ENCODE measurements at regions not wholly inside any gene's neighbourhood (a gene's known extent, or its start where the extent isn't known, plus 50 kb on each side); places are given as distances from the start of the nearest gene placed in this dataset.

GRCh38 chr12:59389968-59390576 is 205.8 kb upstream of the SLC16A7 start:
- no peak for DNase-seq (ENCODE audit: low spot score)
- CTCF ChIA-PET: no interaction called here

GRCh38 chr12:59388694-59389093 is 207.1 kb upstream of the SLC16A7 start:
- intact Hi-C loops (cut with micrococcal nuclease; ENCODE audit: unreplicated experiment): no loop called here
- H3K4me3 ChIP-seq (ENCODE audit: low read depth, low read length, poor library complexity, severe bottlenecking): no peak overlapping the region
- no peaks in the 10 kb centered on the region for H3K36me3 ChIP-seq (ENCODE audit: insufficient read depth, low read length, poor library complexity, severe bottlenecking)
- BruUV-seq (replicated peaks): no TSS peak
- no peak overlapping the region for H3K27ac ChIP-seq (ENCODE audit: low read depth, low read length, poor library complexity, severe bottlenecking)
- no peaks in the 10 kb centered on the region for H3K4me1 ChIP-seq (ENCODE audit: insufficient read depth, low read length, poor library complexity, severe bottlenecking)
- DNase-seq (ENCODE audit: low spot score): no peak
- CTCF ChIA-PET: no interaction called here
- POLR2A ChIA-PET (ENCODE audit: low non-redundant PET): no interaction called here
- no peaks in the 10 kb centered on the region for H3K9me3 ChIP-seq (ENCODE audit: low read depth, low read length, poor library complexity, severe bottlenecking)
- no peak for TF ChIP-seq CTCF (conservative IDR thresholded peaks at IDR 0.05; ENCODE audit: low read depth, low read length)
- H3K27me3 ChIP-seq (replicated peaks; ENCODE audit: insufficient read depth, low read depth, low read length, poor library complexity): no peaks in the 10 kb centered on the region

More at GRCh38 chr12:59389968-59390576, 205.8 kb upstream of the SLC16A7 start:
- BruUV-seq (replicated peaks): no TSS peak
- Histone ChIP-seq H3K9me3 (ENCODE audit: low read depth, low read length, poor library complexity, severe bottlenecking) (no peaks in the 10 kb centered on the region), H3K27ac (ENCODE audit: low read depth, low read length, poor library complexity, severe bottlenecking) (no peak overlapping the region), H3K27me3 (replicated peaks; ENCODE audit: insufficient read depth, low read depth, low read length, poor library complexity) (no peaks in the 10 kb centered on the region), H3K36me3 (ENCODE audit: insufficient read depth, low read length, poor library complexity, severe bottlenecking) (no peaks in the 10 kb centered on the region), H3K4me3 (ENCODE audit: low read depth, low read length, poor library complexity, severe bottlenecking) (no peak overlapping the region), H3K4me1 (ENCODE audit: insufficient read depth, low read length, poor library complexity, severe bottlenecking) (no peaks in the 10 kb centered on the region)
- POLR2A ChIA-PET (ENCODE audit: low non-redundant PET): no interaction called here
- TF ChIP-seq CTCF (conservative IDR thresholded peaks at IDR 0.05; ENCODE audit: low read depth, low read length): no peak
- no peak for TF ChIP-seq EZH2 (IDR thresholded peaks at IDR 0.05; ENCODE audit: borderline replicate concordance, low read depth, low read length, poor library complexity, severe bottlenecking)
- intact Hi-C loops (cut with micrococcal nuclease; ENCODE audit: unreplicated experiment): no loop called here

- Histone ChIP-seq H3K4me3 (ENCODE audit: low read depth, low read length, poor library complexity, severe bottlenecking) (no peak overlapping the region), H3K9me3 (ENCODE audit: low read depth, low read length, poor library complexity, severe bottlenecking) (no peaks in the 10 kb centered on the region), H3K27me3 (replicated peaks; ENCODE audit: insufficient read depth, low read depth, low read length, poor library complexity) (no peaks in the 10 kb centered on the region), H3K4me1 (ENCODE audit: insufficient read depth, low read length, poor library complexity, severe bottlenecking) (peaks cover 5% of the 10 kb centered on the region), H3K36me3 (ENCODE audit: insufficient read depth, low read length, poor library complexity, severe bottlenecking) (no peaks in the 10 kb centered on the region), H3K27ac (ENCODE audit: low read depth, low read length, poor library complexity, severe bottlenecking) (no peak overlapping the region)
- no peak for DNase-seq (ENCODE audit: low spot score)
- CTCF ChIA-PET: no interaction called here
- intact Hi-C loops (cut with micrococcal nuclease; ENCODE audit: unreplicated experiment): no loop called here
- POLR2A ChIA-PET (ENCODE audit: low non-redundant PET): no interaction called here
- no TSS peak for BruUV-seq (replicated peaks)
- TF ChIP-seq CTCF (conservative IDR thresholded peaks at IDR 0.05; ENCODE audit: low read depth, low read length): no peak
- TF ChIP-seq EZH2 (IDR thresholded peaks at IDR 0.05; ENCODE audit: borderline replicate concordance, low read depth, low read length, poor library complexity, severe bottlenecking): no peak
Observed at GRCh38 chr12:59388176-59388575, 207.7 kb upstream of the SLC16A7 start.
